ENCODE measurements at regions not wholly inside any gene's neighbourhood (a gene's known extent, or its start where the extent isn't known, plus 50 kb on each side); places are given as distances from the start of the nearest gene placed in this dataset.
"Not testable (repeated sequence)": the region's sequence is repeated elsewhere in the genome, so short reads cannot be mapped to it uniquely, and the experiment has no call there.

DNA sequence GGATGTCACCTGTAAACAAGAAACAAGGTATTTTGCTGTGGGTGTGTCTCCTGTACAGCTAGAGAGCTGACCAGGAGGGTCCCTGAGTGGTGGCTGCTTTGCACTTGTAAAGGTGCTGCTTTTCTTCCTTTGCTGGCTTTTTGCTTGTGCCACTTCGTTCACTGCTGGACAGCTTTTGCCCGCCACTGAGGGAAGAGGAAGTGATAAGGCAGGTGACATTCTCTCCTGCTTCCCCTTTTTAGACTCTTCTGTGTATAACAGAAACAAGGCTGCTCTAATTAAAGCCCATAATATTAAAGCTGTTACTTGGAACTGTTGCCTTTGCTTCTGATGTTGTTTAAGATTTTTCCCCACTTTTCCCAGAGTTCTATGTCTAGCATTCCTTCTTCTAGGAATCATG, 218.6 kb upstream of the TSPY4 start:
- no peak for DNase-seq

DNA sequence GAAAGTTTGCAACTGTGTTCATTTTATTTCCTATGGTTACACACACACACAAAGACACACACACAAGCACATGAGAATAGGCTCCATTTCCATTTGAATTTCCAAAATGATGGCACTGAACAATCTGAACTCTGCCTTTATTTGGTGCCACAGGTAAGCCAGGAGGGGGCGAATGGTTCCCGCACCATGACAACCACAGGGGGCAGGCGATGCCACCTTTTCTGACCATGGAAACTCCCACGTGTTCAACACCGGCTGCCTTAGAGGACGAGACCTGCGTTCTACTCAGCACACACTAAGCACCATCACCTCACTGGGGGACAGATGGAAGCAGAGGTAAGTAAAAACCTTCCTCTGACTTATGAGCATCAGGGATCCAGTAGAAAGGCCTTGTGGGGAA, 212.6 kb upstream of the TSPY4 start:
- no peak for DNase-seq

DNA sequence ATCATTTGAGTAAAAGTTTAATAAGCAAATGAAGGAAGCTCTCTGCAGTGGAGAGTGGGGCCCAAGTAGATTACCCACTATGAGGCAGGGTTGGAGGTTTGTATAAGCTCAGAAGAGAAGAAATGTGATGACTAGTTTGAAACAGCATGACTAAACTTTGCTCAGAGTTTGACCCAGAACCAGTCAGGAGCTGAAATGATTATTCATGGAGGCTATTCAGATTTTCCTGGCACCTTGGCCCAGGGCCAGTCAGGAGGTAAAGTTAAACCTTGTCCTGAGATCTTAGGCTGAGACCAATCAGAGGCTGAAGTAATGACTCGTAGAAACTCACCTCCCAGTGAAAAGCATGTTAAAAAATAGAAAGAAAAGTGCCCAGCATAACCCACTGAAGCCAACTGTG, 210.7 kb upstream of the TSPY4 start:
- no peak for DNase-seq

DNA sequence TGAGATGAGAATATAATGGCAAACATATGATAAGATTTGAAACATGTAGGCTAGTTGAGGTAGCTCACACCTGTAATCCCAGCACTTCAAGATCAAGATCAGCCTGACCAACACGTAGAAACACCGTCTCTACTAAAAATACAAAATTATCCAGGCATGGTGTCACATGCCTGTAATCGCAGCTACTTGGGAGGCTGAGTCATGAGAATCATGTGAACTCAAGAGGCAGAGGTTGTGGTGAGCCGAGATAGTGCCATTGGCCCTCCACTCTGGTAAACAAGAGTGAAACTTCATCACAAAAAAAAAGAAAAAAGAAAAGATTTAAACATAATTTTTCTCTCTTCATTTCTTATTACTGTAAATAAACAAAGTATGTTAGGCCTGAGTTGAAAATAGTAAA, 193.9 kb upstream of the TSPY4 start:
- DNase-seq: not testable (repeated sequence)

DNA sequence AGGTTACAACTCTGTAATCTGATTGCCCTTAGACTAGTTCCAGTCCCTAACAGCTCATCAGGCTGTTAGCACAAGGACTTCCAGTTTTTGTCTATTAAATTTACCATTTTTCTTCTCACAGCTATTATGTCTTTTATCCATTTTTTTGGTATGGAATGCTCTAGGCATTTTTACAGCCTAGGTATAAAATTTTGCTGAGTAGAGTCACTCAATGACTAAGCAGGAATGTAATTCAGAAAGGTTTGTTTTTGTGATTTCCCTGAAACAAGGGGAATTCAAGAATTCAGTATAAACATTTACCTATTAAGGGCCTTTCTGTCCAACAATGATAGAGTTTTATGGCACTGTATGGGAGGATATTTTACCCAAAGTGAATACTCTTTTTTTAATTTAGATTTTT, 182.7 kb upstream of the TSPY4 start:
- not testable (repeated sequence) for DNase-seq

DNA sequence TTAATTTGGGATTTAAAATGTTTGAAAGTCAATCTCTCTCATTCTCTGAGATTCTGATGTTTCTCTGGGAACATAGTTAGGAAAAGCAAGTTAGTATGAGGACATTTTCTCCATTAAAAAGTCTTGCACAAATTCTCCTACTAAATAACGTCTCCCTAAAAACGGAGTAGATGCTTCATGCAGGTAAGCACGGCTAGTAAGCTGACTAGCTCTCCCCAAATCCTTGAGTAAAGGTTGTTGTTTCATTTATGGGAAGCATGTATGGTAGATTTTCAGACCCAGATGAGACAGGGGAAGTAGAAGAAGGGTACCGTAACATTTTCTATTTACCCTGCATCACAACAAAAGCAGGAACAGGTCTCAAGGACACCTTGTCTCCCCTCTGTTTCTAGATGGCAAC, 181.5 kb upstream of the TSPY4 start:
- DNase-seq: no peak

DNA sequence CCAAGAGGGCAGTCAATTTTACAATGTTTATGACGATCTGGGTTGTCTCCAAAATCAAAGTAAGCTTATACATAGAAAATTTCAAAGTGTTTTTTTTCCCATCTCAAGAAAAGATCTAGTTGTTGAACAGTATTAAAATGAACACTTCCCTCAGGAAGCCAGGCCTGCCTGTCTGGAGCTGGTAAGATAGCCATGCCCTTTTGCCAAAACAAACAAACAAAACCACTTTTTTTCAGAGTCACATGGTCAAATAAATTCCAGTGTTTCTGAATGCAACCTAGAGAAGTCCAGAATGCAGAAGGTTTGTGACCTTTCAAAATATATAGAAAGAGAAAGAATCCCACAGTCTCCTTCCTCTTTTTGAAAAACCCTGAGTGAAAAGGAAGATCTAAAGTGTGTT, 178.6 kb upstream of the TSPY4 start:
- no peak for DNase-seq

DNA sequence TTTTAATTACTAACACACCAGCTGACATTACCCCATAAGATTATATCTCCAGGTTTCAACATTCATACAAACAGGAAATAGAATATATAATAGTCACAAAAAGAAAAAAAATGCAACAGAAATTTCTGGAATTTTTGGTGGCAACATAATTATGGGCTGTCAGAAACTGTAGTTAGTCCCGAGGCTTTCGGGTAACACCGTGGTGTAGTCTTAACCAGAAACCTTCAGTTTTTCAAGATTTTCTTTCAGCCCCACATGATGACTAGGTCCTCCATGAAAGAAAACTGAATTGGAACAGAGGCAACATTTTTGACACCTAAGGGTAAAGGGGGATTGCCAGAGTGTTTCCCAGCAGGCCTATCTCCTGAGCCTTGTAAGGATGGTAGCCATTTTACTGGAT, 176.9 kb upstream of the TSPY4 start:
- not testable (repeated sequence) for DNase-seq

DNA sequence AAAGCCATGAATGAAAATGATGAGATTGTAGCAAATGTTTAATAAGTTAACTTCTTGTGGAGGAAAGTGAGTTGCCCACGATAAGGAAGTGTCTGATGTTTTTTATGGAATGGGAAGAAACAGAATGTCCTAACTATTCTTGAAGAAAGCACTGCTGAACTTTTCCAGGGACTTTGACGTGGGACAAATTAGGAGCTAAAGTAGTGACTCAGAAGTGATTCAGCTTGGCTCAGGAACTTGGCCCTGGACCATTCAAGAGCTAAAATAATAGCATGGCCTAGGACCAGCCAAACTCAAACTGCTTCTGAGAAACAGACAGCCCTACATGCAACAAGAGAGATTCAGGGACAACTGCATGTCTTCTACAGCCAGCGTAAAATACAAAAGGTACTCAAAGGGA, 176.3 kb upstream of the TSPY4 start:
- DNase-seq: not testable (repeated sequence)

DNA sequence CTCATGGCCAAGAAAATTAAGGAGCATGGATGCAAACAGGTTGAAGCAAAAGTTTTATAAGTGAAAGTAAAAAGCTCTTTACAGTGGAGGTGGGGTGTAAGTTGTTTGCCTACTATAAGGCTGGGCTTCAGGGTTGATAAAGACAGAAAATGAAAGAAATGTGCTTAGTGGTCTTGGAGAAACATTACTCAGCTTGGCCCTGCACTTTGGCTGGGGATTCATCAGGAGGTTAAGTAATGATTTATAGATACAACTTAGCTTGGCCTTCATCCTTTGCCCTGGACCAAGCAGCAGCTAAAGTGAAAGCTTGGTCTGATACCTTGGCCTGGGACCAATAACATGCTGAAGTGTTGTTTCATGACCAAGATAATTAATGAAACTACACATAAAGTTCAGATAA, 175.3 kb upstream of the TSPY4 start:
- not testable (repeated sequence) for DNase-seq

DNA sequence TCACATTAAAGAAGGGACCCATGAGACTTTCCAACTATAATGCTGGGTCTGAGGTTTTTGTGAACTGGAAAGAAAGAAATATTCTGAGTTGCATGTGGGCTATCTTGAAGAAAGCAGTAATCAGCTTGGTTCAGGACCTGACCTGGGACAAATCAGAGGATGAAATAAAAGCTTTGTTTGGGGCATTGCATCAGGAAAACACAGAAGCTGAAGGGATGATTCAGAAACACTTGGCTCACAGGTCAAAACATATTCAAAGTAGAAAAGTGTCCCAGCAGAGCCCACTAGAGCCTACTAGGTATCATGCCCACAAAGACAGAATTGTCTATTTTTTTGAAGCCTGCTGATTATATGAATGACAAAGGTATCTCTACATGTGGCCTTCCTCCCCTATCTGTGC, 174.8 kb upstream of the TSPY4 start:
- DNase-seq: not testable (repeated sequence)

DNA sequence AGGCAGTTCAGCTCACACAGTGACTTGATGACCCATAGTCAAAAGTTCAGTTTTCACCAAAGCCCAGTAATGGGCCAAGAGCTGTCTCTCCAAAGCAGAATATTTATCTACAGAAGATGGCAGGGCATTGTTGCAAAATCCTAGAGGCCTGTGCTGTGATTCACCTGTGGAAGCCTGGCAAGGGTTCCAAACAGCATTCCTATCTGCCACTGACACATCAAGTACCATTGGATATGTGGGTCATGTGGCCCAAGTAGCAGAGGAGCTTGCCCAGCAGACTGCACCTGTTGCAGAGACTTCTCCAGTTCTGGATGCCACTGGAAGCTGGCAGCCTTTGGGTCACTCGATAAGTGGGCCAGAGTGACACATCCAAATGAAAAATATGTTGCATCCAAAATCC, 159.6 kb upstream of the TSPY4 start:
- not testable (repeated sequence) for DNase-seq

DNA sequence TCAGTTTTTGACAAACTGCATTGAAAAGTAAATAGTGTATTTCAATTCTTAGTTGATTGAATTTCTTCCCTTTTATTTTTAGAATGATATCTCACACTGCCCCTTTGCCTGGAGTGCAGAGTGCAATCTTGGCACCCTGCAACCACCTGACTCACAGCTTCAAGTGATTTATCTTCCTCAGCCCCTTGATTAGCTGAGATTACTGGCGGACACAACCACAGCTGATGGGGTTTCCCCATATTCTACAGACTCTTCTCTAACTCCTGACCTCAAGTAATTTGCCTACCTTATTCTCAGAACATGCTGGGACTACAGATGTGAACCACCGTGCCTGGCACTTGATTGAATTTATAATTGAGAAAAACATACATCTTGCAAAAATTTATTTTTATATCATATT, 152.4 kb upstream of the TSPY4 start:
- not testable (repeated sequence) for DNase-seq

DNA sequence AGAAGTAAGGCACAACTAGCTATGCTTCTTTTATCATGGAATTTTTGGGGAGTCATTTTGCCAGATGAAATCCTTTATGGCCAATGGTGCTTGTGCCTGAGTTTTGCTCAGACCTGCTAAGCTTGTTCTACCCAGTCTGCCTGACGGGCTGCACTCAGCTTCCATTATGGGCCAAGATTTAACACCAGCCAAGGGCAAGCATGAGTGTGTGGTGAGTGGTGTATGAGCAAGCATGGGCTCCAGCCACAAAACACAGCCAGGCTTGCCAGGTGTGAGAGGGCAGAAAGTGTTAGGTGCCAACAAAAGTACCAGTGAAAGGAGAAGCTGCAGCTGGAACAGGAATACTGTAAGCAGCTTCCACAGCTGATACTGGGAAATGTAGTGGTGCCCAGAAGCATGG, 130.2 kb upstream of the TSPY4 start:
- DNase-seq: not testable (repeated sequence)

DNA sequence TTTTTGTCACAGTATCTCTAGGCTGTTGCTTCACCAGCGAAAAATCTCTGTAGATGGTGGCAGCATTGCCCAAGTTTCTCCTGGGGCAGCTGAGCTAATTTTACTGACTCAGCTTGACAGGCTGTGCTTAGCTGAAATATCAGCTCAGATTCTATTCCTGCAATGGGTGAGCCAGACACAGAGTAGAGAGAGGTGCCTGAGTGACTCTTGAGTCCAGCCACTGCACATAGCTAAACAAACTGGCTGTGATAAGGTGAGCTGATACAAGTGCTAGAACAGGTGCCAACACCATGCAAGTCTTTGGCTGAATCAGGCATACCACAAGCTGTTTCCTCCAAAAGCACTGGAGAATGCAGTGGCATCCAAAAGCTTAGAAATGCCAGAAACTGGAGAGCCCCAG, 110.9 kb upstream of the TSPY4 start:
- no peak for DNase-seq

DNA sequence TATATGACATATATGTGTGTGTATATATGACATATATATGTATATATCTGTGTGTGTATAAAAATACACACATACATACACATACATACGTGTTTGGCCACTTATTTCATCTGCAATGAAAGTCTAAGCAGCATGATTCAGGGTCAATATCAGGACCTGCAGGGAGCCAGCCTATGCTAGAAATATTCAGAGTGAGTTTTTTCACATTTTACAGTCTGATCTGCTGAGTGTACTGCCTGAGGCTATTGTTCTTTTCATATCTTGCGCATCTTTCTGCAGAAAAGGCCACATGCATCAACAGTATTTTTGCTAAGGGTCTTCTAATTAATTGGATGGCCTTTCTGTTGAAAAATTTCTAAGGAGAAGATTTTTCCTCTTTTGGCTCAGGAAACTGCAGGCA, 80.0 kb upstream of the TSPY4 start:
- no peak for DNase-seq

DNA sequence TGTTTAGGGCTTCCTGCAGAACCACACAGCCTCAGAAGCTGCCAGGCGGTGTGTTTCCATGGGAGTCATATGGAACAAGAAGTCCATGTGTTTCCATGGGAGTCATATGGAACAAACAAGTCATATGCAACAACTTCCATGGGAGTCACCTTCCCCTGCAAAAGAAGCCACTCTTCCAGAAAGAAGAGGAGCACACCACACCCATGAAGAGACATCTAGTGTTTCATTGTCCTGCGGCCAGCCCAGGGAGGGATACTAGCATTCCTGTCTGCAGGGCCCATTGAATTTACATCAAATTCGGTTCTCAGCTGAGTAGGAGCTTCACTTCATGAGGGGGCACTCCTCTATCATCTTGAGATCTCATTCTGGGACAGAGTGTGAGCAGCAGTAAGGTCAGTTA, 79.5 kb upstream of the TSPY4 start:
- DNase-seq: no peak

DNA sequence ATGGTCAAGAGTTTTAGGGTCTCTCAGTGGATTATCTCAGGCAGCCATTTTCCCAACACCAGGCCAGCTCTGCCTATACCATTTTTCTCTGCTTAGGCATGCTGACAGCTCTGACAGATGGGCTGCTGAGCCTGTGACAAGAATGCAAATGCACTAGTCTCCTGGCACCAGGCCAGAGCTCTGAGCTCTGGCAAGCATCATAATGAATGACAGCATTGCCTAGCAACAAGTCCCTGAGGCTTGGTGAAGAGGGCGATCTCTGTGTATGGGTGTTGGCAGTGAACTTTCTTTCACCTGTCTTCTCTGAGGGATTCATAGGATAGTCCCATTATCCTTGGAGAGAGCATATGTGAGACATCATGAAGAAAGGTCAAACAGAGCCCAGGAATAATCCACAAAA, 77.9 kb upstream of the TSPY4 start:
- peak in 1 of 2 experiments; percentile 40 for DNase-seq

DNA sequence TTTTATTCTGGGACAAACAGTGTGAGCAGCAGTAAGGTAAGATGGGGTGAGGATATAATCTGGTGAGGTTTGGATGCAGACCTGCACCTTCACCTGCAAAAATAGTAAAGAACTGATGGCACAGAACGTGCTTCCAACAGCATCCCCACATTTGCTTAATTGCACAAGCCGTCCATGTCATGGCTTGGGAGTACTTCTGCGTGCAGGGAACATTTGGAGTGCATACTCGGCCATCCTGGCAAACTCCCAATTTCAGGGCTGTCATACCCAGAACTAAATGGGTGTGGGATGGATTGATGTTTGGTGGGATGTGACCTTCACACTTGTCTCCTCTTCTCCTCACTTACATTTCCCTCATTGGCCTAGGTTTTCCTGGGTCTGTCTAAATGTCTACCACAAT, 76.8 kb upstream of the TSPY4 start:
- no peak for DNase-seq

DNA sequence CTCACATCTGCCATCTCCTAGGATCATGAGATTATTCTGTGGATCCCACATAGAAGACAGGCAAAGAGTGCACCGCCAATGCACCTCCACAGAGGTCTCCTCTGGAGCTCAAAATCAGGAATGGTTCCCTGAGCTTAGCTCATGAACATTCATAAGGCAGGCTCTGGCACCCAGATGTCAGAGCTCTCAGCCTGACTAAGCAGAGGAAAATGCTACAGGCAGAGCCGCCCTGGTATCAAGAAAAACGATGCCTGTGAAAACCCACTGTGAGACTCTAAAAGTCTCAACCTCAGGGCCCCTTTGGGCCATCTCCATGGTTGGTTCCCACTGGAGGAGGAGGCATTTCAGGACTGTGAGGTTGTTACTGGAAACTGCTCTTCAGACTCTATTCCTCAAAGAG, 71.7 kb upstream of the TSPY4 start:
- no peak for DNase-seq

DNA sequence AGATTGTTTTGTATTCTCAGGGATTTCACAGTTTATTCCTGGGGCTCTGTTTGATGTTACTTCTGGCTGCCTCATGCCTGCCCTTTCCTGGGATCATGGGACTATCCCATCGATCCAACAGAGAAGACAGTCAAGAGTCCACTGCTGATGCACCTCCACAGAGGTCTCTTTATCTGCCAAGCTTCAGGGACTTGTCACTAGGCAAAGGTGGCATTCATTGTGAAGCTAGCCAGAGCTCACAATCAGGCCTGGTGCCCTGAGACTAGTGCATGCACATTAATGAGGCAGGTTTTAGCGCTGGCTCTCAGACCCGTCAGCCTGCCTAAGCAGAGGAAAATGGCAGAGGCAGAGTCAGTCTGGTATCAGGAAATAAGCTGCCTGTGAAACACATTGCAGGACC, 66.9 kb upstream of the TSPY4 start:
- DNase-seq: not testable (repeated sequence)

DNA sequence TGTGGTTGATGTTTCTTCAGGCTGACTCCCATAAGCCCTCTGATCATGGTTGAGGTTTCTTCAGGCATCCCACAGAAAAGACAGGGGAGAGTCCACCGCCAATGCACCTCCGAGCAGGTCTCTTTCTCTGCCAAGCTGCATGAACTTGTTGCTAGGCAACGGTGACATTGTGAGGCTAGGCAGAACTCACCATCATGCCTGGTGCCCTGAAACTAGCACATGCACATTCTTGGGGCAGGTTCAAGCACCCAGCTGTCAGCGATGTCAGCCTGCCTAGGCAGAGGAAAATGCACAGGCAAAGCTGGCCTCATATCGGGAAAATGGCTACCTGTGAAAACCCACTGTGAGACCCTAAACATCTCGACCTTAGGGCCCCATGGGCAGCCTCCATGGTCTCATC, 64.4 kb upstream of the TSPY4 start:
- DNase-seq: not testable (repeated sequence)

DNA sequence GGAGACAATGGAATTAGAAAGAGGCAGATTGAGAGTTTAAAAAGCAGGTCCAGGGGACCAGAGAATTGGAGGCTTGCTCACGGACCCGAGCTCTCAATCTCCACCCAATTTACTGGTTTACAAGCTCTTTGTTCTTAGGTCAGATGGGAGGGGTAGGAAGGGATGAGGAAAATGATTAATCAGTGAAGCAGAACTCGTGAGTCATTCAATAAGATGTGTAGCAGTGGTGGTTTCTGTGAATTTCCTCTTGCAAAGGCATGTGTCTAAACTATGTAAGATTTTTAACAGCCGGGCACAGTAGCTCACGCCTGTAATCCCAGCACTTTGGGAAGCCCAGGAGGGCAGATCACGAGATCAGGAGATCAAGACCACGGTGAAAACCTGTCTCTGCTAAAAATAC, 58.4 kb upstream of the TSPY4 start:
- DNase-seq: not testable (repeated sequence)

All from NCI-H446 (cell line).